Pancreas (tissue), 10 donors: ENCODE measurements at regions not wholly inside any gene's neighbourhood (a gene's known extent, or its start where the extent isn't known, plus 50 kb on each side); places are given as distances from the start of the nearest gene placed in this dataset.

ENCODE experiments used
- ATAC-seq, 4 donors: fragments of 200-7000 bp; cut with Tn5 transposase; one replicate each; pipeline versions ENCODE4 v1.8.0 to v1.9.1; 2020; ENCODE audit warnings: mild to moderate bottlenecking in 4 of 4, moderate library complexity in 4 of 4
- DNase-seq, 6 donors: peaks; one replicate each; pipeline ENCODE4 v3.0.0-alpha.2; 2020
- FAIRE-seq: peaks from 2 replicates; lab custom pipeline; 2012; peaks lifted over from hg19 to GRCh38; lab: Jason Lieb, UNC
- H3K27ac ChIP-seq, 4 donors: fragments of 200-600 bp; sonication (generic); 1 replicate in 3 of 4; 2 replicates in 1 of 4; pipeline versions ENCODE4 v1.5.0 to v1.8.0; 2020
- H3K27me3 ChIP-seq, 4 donors: fragments of 200-600 bp; one replicate each; pipeline ENCODE4 v1.8.0; 2021
- H3K36me3 ChIP-seq, 3 donors: fragments of 200-600 bp; sonication (generic) in 1 of 3; one replicate each; pipeline versions ENCODE4 v1.5.0 to v1.8.0; 2020 to 2021
- H3K4me1 ChIP-seq, 3 donors: fragments of 200-600 bp; one replicate each; pipeline ENCODE4 v1.8.0; 2021
- H3K4me3 ChIP-seq, 4 donors: fragments of 200-600 bp; sonication (generic) in 2 of 4; one replicate each; pipeline versions ENCODE4 v1.5.0 to v1.8.0; 2020 to 2021
- H3K9me3 ChIP-seq, 4 donors: fragments of 200-600 bp; one replicate each; pipeline ENCODE4 v1.8.0; 2021
- WGBS, 2 donors: extraction: QIAGEN DNeasy Blood & Tissue Kit; methylation state at CpG; one replicate each; pipeline ENCODE4 v1.1.7; 2013; 5-methylcytosine and 5-hydroxymethylcytosine counted together
- intact Hi-C, 3 donors: fragments of 100-400 bp; cut with DNase I; formaldehyde crosslinking; loops; one replicate each; pipeline versions ENCODE4 v1.11.1 to v1.14.2; 2022
- TF ChIP-seq, protein P1 (sequence below), 4 donors: fragments of 200-600 bp; sonication (generic) in 3 of 4; IDR thresholded peaks; one replicate each; pipeline versions ENCODE4 v1.5.0 to v1.8.0; 2021; ENCODE audit warnings: antibody characterized with exemption in 4 of 4
- donor health status: healthy with polysubstance abuse.
- donor health status: DM: no; HTN: no; CAD: no; lungs with moderate emphysema.
- donor health status: DM: no; HTN: no; CAD: no.
- donor health status: control.
- donor health status: control.
- donor health status: Bipolar disorder and iron deficiency.
- donor health status: DM: yes; HTN: yes; CAD: no.
- donor health status: DM: no; HTN: no; CAD: no.
- donor health status: DM: no; HTN: no; CAD: no.
- donor health status: DM: yes; HTN: yes; CAD: no.

GRCh38 chr6:88493717-88494116, 327.6 kb upstream of the CNR1 start:
- no peaks in the 10 kb centered on the region for H3K36me3 ChIP-seq
- FAIRE-seq (no peak), DNase-seq (no peak), ATAC-seq (no peak)
- no peak overlapping the region for H3K27ac ChIP-seq
- intact Hi-C loops: no loop called here
- no peak overlapping the region for H3K4me3 ChIP-seq
- H3K4me1 ChIP-seq: no peaks in the 10 kb centered on the region
- H3K27me3 ChIP-seq: no peaks in the 10 kb centered on the region
- TF ChIP-seq, protein P1, sequence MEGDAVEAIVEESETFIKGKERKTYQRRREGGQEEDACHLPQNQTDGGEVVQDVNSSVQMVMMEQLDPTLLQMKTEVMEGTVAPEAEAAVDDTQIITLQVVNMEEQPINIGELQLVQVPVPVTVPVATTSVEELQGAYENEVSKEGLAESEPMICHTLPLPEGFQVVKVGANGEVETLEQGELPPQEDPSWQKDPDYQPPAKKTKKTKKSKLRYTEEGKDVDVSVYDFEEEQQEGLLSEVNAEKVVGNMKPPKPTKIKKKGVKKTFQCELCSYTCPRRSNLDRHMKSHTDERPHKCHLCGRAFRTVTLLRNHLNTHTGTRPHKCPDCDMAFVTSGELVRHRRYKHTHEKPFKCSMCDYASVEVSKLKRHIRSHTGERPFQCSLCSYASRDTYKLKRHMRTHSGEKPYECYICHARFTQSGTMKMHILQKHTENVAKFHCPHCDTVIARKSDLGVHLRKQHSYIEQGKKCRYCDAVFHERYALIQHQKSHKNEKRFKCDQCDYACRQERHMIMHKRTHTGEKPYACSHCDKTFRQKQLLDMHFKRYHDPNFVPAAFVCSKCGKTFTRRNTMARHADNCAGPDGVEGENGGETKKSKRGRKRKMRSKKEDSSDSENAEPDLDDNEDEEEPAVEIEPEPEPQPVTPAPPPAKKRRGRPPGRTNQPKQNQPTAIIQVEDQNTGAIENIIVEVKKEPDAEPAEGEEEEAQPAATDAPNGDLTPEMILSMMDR (IDR thresholded peaks at IDR 0.05): no peak
- WGBS, 2 donors: 76 to 79% methylated on average over 2 of the region's 2 CpGs
- H3K9me3 ChIP-seq: no peaks in the 10 kb centered on the region

DNA sequence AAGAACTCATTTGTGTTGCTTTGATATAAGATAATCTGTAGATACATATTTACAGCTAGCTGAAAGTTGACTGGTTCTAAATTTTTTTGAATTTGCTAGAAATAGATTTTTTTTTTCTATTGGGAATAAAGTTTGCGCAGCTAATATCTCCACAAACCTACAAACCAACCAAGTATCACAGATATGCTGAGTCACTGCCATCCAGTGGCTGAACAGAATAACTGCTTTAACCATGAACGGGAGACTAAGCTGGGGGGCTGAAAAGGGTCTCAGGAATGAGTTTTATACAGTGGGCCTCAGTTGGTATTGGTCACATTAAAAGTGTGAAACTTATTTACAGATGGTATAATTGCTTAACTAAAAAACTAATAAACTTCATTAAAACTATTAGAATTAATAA, 326.7 kb upstream of the CNR1 start:
- Histone ChIP-seq H3K4me3 (no peak overlapping the region), H3K27ac (no peak overlapping the region), H3K4me1 (no peaks in the 10 kb centered on the region), H3K27me3 (no peaks in the 10 kb centered on the region), H3K36me3 (no peaks in the 10 kb centered on the region), H3K9me3 (no peaks in the 10 kb centered on the region)
- TF ChIP-seq, protein P1 (IDR thresholded peaks at IDR 0.05): no peak
- DNase-seq: no peak
- WGBS, 2 donors: 48 to 56% methylated on average over 2 of the region's 2 CpGs
- FAIRE-seq: no peak
- intact Hi-C loops: no loop called here
- ATAC-seq: no peak

- Histone ChIP-seq H3K27me3 (no peaks in the 10 kb centered on the region), H3K36me3 (no peaks in the 10 kb centered on the region), H3K4me3 (no peak overlapping the region), H3K9me3 (no peaks in the 10 kb centered on the region), H3K27ac (no peak overlapping the region), H3K4me1 (no peaks in the 10 kb centered on the region)
- TF ChIP-seq, protein P1 (IDR thresholded peaks at IDR 0.05): no peak
- no peak for ATAC-seq
- intact Hi-C loops: no loop called here
- 50 to 56% methylated on average over 2 of the region's 2 CpGs for WGBS, 2 donors
- DNase-seq: no peak
- FAIRE-seq: no peak
These were observed 326.1 kb upstream of the CNR1 start for GRCh38 chr6:88492241-88492640.

GRCh38 chr6:88491266-88491880, 325.2 kb upstream of the CNR1 start:
- Histone ChIP-seq H3K4me3 (no peak overlapping the region), H3K36me3 (no peaks in the 10 kb centered on the region), H3K27ac (no peak overlapping the region), H3K9me3 (no peaks in the 10 kb centered on the region), H3K27me3 (no peaks in the 10 kb centered on the region), H3K4me1 (no peaks in the 10 kb centered on the region)
- WGBS, 2 donors: 60 to 65% methylated on average over 4 of the region's 4 CpGs
- FAIRE-seq: no peak
- TF ChIP-seq, protein P1 (IDR thresholded peaks at IDR 0.05): no peak
- no peak for ATAC-seq
- DNase-seq: no peak
- intact Hi-C loops: no loop called here

- no peak for DNase-seq
These were observed 324.7 kb upstream of the CNR1 start for GRCh38 chr6:88490908-88491264.

More at GRCh38 chr6:88490908-88491264, 324.7 kb upstream of the CNR1 start:
- no peak overlapping the region for H3K4me3 ChIP-seq
- 75 to 82% methylated on average over 2 of the region's 2 CpGs for WGBS, 2 donors
- no peaks in the 10 kb centered on the region for H3K9me3 ChIP-seq
- no peak for FAIRE-seq
- ATAC-seq: peak in 1 of 4 donors; percentile 43
- intact Hi-C loops: no loop called here
- no peak overlapping the region for H3K27ac ChIP-seq
- no peaks in the 10 kb centered on the region for H3K27me3 ChIP-seq
- no peaks in the 10 kb centered on the region for H3K36me3 ChIP-seq
- TF ChIP-seq, protein P1 (IDR thresholded peaks at IDR 0.05): no peak
- H3K4me1 ChIP-seq: no peaks in the 10 kb centered on the region
